Upper lobe of left lung (tissue), 6 donors: ENCODE measurements at regions not wholly inside any gene's neighbourhood (a gene's known extent, or its start where the extent isn't known, plus 50 kb on each side); places are given as distances from the start of the nearest gene placed in this dataset.

Source experiments
- ATAC-seq, 2 donors: fragments of 200-7000 bp; cut with Tn5 transposase; one replicate each; pipeline ENCODE4 v1.9.1; 2022; ENCODE audit warnings: mild to moderate bottlenecking in 2 of 2, moderate library complexity in 2 of 2; ENCODE audit not compliant: low FRiP score in 2 of 2
- DNase-seq, 2 donors: peaks; one replicate each; pipeline ENCODE4 v3.0.0-alpha.2; 2019 to 2020
- H3K27ac ChIP-seq, 4 donors: fragments of 200-600 bp; sonication (generic); one replicate each; pipeline ENCODE4 v1.5.1; 2016 to 2019
- H3K27me3 ChIP-seq, 4 donors: fragments of 200-600 bp; sonication (generic); one replicate each; pipeline ENCODE4 v1.5.1; 2017 to 2019
- H3K36me3 ChIP-seq, 4 donors: fragments of 200-600 bp; sonication (generic); one replicate each; pipeline ENCODE4 v1.5.1; 2016 to 2019
- H3K4me1 ChIP-seq, 4 donors: fragments of 200-600 bp; sonication (generic); one replicate each; pipeline ENCODE4 v1.5.1; 2018 to 2019
- H3K4me3 ChIP-seq, 4 donors: fragments of 200-600 bp; sonication (generic); one replicate each; pipeline ENCODE4 v1.5.1; 2017 to 2019; ENCODE audit warnings: mild to moderate bottlenecking in 2 of 4, moderate library complexity in 1 of 4
- H3K9me3 ChIP-seq, 4 donors: fragments of 200-600 bp; sonication (generic); one replicate each; pipeline ENCODE4 v1.5.1; 2018 to 2019
- EP300 ChIP-seq, 4 donors: sonication (generic); formaldehyde crosslinking; IDR thresholded peaks; one replicate each; pipeline ENCODE4 v1.5.1; 2017; ENCODE audit warnings: antibody characterized with exemption in 4 of 4, control low read depth in 2 of 4
- POLR2A ChIP-seq, 4 donors: fragments of 450-650 bp; IDR thresholded peaks; one replicate each; pipeline ENCODE4 v1.5.1; 2016 to 2017; ENCODE audit warnings: antibody characterized with exemption in 4 of 4, mild to moderate bottlenecking in 2 of 4
- POLR2AphosphoS5 ChIP-seq, 2 donors: sonication (generic); formaldehyde crosslinking; IDR thresholded peaks; one replicate each; pipeline ENCODE4 v1.5.1; 2017; ENCODE audit warnings: antibody characterized with exemption in 2 of 2
- WGBS, 2 donors: methylation state at CpG; one replicate each; pipeline ENCODE4 v1.1.5; 2017 to 2018; 5-methylcytosine and 5-hydroxymethylcytosine counted together
- TF ChIP-seq, protein P1 (sequence below), 6 experiments: fragments of 450-650 bp in 4 of 6; fragments of 200-600 bp in 2 of 6; sonication (generic) in 2 of 6; IDR thresholded peaks; one replicate each; pipeline ENCODE4 v1.5.1; 2016 to 2019; ENCODE audit warnings: antibody characterized with exemption in 6 of 6
- donor health status: DM: no; HTN: no; CAD: no; lungs with moderate emphysema.
- donor health status: DM: no; HTN: yes; CAD: no; lungs with severe emphysema.

- Histone ChIP-seq H3K27me3 (no peaks in the 10 kb centered on the region), H3K4me3 (no peak overlapping the region), H3K36me3 (no peaks in the 10 kb centered on the region), H3K9me3 (no peaks in the 10 kb centered on the region), H3K4me1 (no peaks in the 10 kb centered on the region), H3K27ac (no peak overlapping the region)
- 78 to 81% methylated on average over 2 of the region's 2 CpGs for WGBS, 2 donors
- ATAC-seq, result no peak
- no peak for TF ChIP-seq POLR2A (IDR thresholded peaks at IDR 0.05)
- TF ChIP-seq POLR2AphosphoS5 (IDR thresholded peaks at IDR 0.05), result no peak
- no peak for TF ChIP-seq EP300 (IDR thresholded peaks at IDR 0.05)
- TF ChIP-seq, protein P1, sequence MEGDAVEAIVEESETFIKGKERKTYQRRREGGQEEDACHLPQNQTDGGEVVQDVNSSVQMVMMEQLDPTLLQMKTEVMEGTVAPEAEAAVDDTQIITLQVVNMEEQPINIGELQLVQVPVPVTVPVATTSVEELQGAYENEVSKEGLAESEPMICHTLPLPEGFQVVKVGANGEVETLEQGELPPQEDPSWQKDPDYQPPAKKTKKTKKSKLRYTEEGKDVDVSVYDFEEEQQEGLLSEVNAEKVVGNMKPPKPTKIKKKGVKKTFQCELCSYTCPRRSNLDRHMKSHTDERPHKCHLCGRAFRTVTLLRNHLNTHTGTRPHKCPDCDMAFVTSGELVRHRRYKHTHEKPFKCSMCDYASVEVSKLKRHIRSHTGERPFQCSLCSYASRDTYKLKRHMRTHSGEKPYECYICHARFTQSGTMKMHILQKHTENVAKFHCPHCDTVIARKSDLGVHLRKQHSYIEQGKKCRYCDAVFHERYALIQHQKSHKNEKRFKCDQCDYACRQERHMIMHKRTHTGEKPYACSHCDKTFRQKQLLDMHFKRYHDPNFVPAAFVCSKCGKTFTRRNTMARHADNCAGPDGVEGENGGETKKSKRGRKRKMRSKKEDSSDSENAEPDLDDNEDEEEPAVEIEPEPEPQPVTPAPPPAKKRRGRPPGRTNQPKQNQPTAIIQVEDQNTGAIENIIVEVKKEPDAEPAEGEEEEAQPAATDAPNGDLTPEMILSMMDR (IDR thresholded peaks at IDR 0.05), result no peak
- DNase-seq, result no peak
These were observed 744.9 kb upstream of the MMS22L start for GRCh38 chr6:98027898-98028297.

- no peaks in the 10 kb centered on the region for H3K36me3 ChIP-seq
- H3K27ac ChIP-seq, result no peak overlapping the region
- H3K9me3 ChIP-seq, result no peaks in the 10 kb centered on the region
- no peaks in the 10 kb centered on the region for H3K4me1 ChIP-seq
- TF ChIP-seq POLR2AphosphoS5 (IDR thresholded peaks at IDR 0.05) (no peak), EP300 (IDR thresholded peaks at IDR 0.05) (no peak), POLR2A (IDR thresholded peaks at IDR 0.05) (no peak)
- TF ChIP-seq, protein P1 (IDR thresholded peaks at IDR 0.05), result no peak
- no peak for DNase-seq
- H3K4me3 ChIP-seq, result no peak overlapping the region
- no peak for ATAC-seq
- H3K27me3 ChIP-seq, result no peaks in the 10 kb centered on the region
- 85 to 87% methylated on average over 3 of the region's 3 CpGs for WGBS, 2 donors
These were observed 750.6 kb upstream of the MMS22L start for GRCh38 chr6:98033617-98034016.

DNA sequence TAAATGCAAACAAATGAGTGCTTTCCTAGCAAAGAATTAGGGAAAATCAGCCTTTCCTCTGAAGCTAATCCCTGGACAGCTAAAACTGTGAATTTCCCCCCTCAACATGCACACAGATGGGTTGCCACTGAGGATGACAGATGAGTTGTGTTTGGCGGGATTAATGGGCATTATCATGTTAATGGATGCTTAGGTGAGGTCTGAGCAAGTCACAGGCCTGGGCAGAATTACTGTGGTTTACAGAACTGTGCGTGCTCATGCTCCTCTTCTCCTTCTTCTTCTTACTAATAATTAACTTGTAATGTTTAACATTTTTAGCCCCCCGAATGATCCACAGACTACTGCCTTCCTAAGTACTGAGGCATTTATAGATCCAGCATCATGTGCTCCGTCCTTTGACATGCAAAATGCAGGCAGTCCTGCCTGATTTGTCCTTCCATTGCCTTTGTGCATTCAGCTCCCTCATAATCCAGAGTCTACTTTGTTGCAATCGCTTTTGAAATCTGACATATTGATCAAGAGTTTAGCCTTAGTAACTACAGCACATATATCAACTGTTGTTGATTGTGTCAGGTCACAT is 753.4 kb upstream of the MMS22L start:
- H3K4me1 ChIP-seq, result no peaks in the 10 kb centered on the region
- no peaks in the 10 kb centered on the region for H3K27me3 ChIP-seq
- H3K9me3 ChIP-seq, result no peaks in the 10 kb centered on the region
- 36% methylated on average over 5 of the region's 5 CpGs for WGBS, 2 donors
- no peak overlapping the region for H3K27ac ChIP-seq
- H3K4me3 ChIP-seq, result no peak overlapping the region
- TF ChIP-seq EP300 (IDR thresholded peaks at IDR 0.05) (no peak), POLR2A (IDR thresholded peaks at IDR 0.05) (no peak), POLR2AphosphoS5 (IDR thresholded peaks at IDR 0.05) (no peak)
- TF ChIP-seq, protein P1 (IDR thresholded peaks at IDR 0.05), result no peak
- H3K36me3 ChIP-seq, result no peaks in the 10 kb centered on the region
- ATAC-seq (no peak), DNase-seq (no peak)

DNA sequence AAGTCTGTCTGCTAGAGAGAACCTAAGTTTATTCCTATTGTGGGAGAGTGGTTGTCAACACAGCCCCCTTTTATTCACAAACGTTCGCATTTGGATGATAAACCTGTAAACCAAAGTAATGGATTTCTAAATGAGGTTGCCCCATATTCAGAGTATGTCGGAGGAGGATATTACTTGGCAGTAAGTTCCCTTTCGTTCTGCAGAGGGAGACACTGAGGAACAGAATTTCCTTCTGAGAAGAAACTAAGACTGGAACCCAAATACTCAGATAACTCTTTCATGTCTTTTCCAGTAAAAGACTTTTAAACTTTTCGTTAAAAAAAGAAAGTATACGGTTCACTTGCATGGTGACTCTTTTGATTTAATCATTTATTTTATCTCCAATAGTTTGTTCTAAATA is 754.6 kb upstream of the MMS22L start:
- ATAC-seq, result no peak
- WGBS, 2 donors, result 48 to 55% methylated on average over 6 of the region's 6 CpGs
- no peak for DNase-seq

More for the DNA sequence above, 754.6 kb upstream of the MMS22L start:
- no peaks in the 10 kb centered on the region for H3K36me3 ChIP-seq
- H3K27ac ChIP-seq, result no peak overlapping the region
- no peaks in the 10 kb centered on the region for H3K4me1 ChIP-seq
- no peaks in the 10 kb centered on the region for H3K27me3 ChIP-seq
- no peaks in the 10 kb centered on the region for H3K9me3 ChIP-seq
- no peak overlapping the region for H3K4me3 ChIP-seq
- TF ChIP-seq, protein P1 (IDR thresholded peaks at IDR 0.05), result no peak
- no peak for TF ChIP-seq POLR2A (IDR thresholded peaks at IDR 0.05)
- TF ChIP-seq POLR2AphosphoS5 (IDR thresholded peaks at IDR 0.05), result no peak
- TF ChIP-seq EP300 (IDR thresholded peaks at IDR 0.05), result no peak
